Mesenchymal stem cell (in vitro differentiated cells and primary cell): ENCODE measurements at regions not wholly inside any gene's neighbourhood (a gene's known extent, or its start where the extent isn't known, plus 50 kb on each side); places are given as distances from the start of the nearest gene placed in this dataset.

Experiments used
- DNase-seq: peaks from one replicate; pipeline ENCODE4 v3.0.0-alpha.2; 2013
- H2AFZ ChIP-seq: one replicate; pipeline ENCODE4 v1.6.1; 2013; ENCODE audit warnings: low read depth, mild to moderate bottlenecking, control low read depth, inconsistent platforms, low read length, moderate library complexity
- H2AK5ac ChIP-seq: 2 replicates; pipeline ENCODE4 v1.6.1; 2013; ENCODE audit warnings: low read length, moderate library complexity, mild to moderate bottlenecking, inconsistent platforms; ENCODE audit not compliant: severe bottlenecking
- H2BK120ac ChIP-seq: one replicate; pipeline ENCODE4 v1.6.1; 2013; ENCODE audit warnings: low read depth, mild to moderate bottlenecking, inconsistent platforms, low read length, moderate library complexity
- H2BK12ac ChIP-seq, 2 experiments: one replicate each; pipeline ENCODE4 v1.6.1; 2013; ENCODE audit warnings: inconsistent platforms in 2 of 2, low read length in 2 of 2, mild to moderate bottlenecking in 2 of 2, moderate library complexity in 2 of 2, control low read depth in 1 of 2
- H2BK15ac ChIP-seq: one replicate; pipeline ENCODE4 v1.6.1; 2013; ENCODE audit warnings: mild to moderate bottlenecking, low read depth, inconsistent platforms; ENCODE audit not compliant: poor library complexity, severe bottlenecking
- H2BK5ac ChIP-seq: 2 replicates; pipeline ENCODE4 v1.6.1; 2013; ENCODE audit warnings: low read depth, mild to moderate bottlenecking, low read length, control low read depth, inconsistent platforms; ENCODE audit not compliant: poor library complexity, severe bottlenecking
- H3K14ac ChIP-seq, 2 experiments: one replicate each; pipeline ENCODE4 v1.6.1; 2013; ENCODE audit warnings: inconsistent platforms in 2 of 2, low read length in 2 of 2, control low read depth in 1 of 2, mild to moderate bottlenecking in 1 of 2, moderate library complexity in 1 of 2
- H3K18ac ChIP-seq, 2 experiments: one replicate each; pipeline ENCODE4 v1.6.1; 2013; ENCODE audit warnings: inconsistent platforms in 2 of 2, low read length in 2 of 2, control low read depth in 1 of 2, low read depth in 1 of 2, mild to moderate bottlenecking in 1 of 2
- H3K23ac ChIP-seq, 2 experiments: one replicate each; pipeline ENCODE4 v1.6.1; 2013; ENCODE audit warnings: inconsistent platforms in 2 of 2, low read length in 2 of 2, mild to moderate bottlenecking in 2 of 2, moderate library complexity in 2 of 2, control low read depth in 1 of 2
- H3K27ac ChIP-seq: 2 replicates; pipeline ENCODE4 v1.5.1; 2013; ENCODE audit warnings: mild to moderate bottlenecking, moderate library complexity, low read length, control low read depth, inconsistent platforms; ENCODE audit not compliant: poor library complexity, severe bottlenecking
- H3K27me3 ChIP-seq, 2 experiments: 2 replicates each; pipeline versions ENCODE4 v1.6.1 to v1.7.0; 2013; ENCODE audit warnings: low read length in 2 of 2, mild to moderate bottlenecking in 2 of 2, moderate library complexity in 2 of 2, control low read depth in 1 of 2, inconsistent platforms in 1 of 2; ENCODE audit not compliant: control insufficient read depth in 1 of 2, insufficient read depth in 1 of 2
- H3K36me3 ChIP-seq, 2 experiments: 2 replicates each; pipeline versions ENCODE4 v1.6.1 to v1.7.0; 2013; ENCODE audit warnings: low read length in 2 of 2, control low read depth in 1 of 2, inconsistent platforms in 1 of 2, low read depth in 1 of 2, mild to moderate bottlenecking in 1 of 2; ENCODE audit not compliant: insufficient read depth in 2 of 2, control insufficient read depth in 1 of 2
- H3K4ac ChIP-seq, 2 experiments: one replicate each; pipeline ENCODE4 v1.6.1; 2013; ENCODE audit warnings: inconsistent platforms in 2 of 2, low read length in 2 of 2, mild to moderate bottlenecking in 2 of 2, moderate library complexity in 2 of 2, control low read depth in 1 of 2, low read depth in 1 of 2
- H3K4me1 ChIP-seq: 2 replicates; pipeline ENCODE4 v1.6.1; 2013; ENCODE audit warnings: low read depth, low read length, control low read depth; ENCODE audit not compliant: control insufficient read depth, insufficient read depth
- H3K4me2 ChIP-seq: 2 replicates; pipeline ENCODE4 v1.6.1; 2013; ENCODE audit warnings: low read length, mild to moderate bottlenecking, inconsistent platforms; ENCODE audit not compliant: poor library complexity, severe bottlenecking
- H3K4me3 ChIP-seq, 2 experiments: 2 replicates each; pipeline versions ENCODE4 v1.5.1 to v1.7.0; 2013; ENCODE audit warnings: low read length in 2 of 2, mild to moderate bottlenecking in 2 of 2, control low read depth in 1 of 2, low read depth in 1 of 2; ENCODE audit not compliant: insufficient read depth in 1 of 2
- H3K79me1 ChIP-seq: replicated peaks from 2 replicates; pipeline ENCODE4 v1.6.1; 2013; ENCODE audit warnings: mild to moderate bottlenecking, control low read depth, low read length, inconsistent platforms; ENCODE audit not compliant: poor library complexity, severe bottlenecking
- H3K9ac ChIP-seq: 2 replicates; pipeline ENCODE4 v1.7.0; 2013; ENCODE audit warnings: mild to moderate bottlenecking, low read length, moderate library complexity
- H3K9me3 ChIP-seq: 2 replicates; pipeline ENCODE4 v1.7.0; 2013; ENCODE audit warnings: mild to moderate bottlenecking, low read length; ENCODE audit not compliant: control insufficient read depth
- H4K8ac ChIP-seq: one replicate; pipeline ENCODE4 v1.6.1; 2013; ENCODE audit warnings: inconsistent platforms, mild to moderate bottlenecking, low read length, moderate library complexity
- H4K91ac ChIP-seq: one replicate; pipeline ENCODE4 v1.6.1; 2013; ENCODE audit warnings: mild to moderate bottlenecking, low read length, inconsistent platforms
- WGBS: methylation state at CpG from one replicate; pipeline ENCODE4 v1.1.7; 2013; ENCODE audit warnings: mixed read lengths; 5-methylcytosine and 5-hydroxymethylcytosine counted together

GRCh38 chr2:76684756-76685155 is 837.4 kb downstream of the LRRTM4 start:
- Histone ChIP-seq H3K4me3 (no peak overlapping the region), H2BK15ac (no peak overlapping the region), H3K4me1 (no peaks in the 10 kb centered on the region), H3K9me3 (no peaks in the 10 kb centered on the region), H3K9ac (no peak overlapping the region), H3K18ac (no peak overlapping the region), H2AK5ac (no peak overlapping the region), H3K14ac (no peak overlapping the region), H3K4me2 (no peak overlapping the region), H3K27me3 (no peaks in the 10 kb centered on the region), H3K36me3 (no peaks in the 10 kb centered on the region), H3K79me1 (no peaks in the 10 kb centered on the region), H2AFZ (no peak overlapping the region), H3K23ac (no peak overlapping the region), H4K8ac (no peak overlapping the region), H3K27ac (no peak overlapping the region), H2BK5ac (no peak overlapping the region), H2BK12ac (no peak overlapping the region), H2BK120ac (no peak overlapping the region), H4K91ac (no peak overlapping the region), H3K4ac (no peak overlapping the region)
- DNase-seq: no peak
- WGBS: 40% methylated on average over 6 of the region's 6 CpGs

GRCh38 chr2:76679025-76679396 is 843.2 kb downstream of the LRRTM4 start:
- Histone ChIP-seq H2BK15ac (no peak overlapping the region), H3K4me2 (no peak overlapping the region), H2AFZ (no peak overlapping the region), H2AK5ac (no peak overlapping the region), H3K27ac (no peak overlapping the region), H2BK12ac (no peak overlapping the region), H2BK120ac (no peak overlapping the region), H4K8ac (no peak overlapping the region), H3K18ac (no peak overlapping the region), H3K23ac (no peak overlapping the region), H3K79me1 (no peaks in the 10 kb centered on the region), H3K9ac (no peak overlapping the region), H3K27me3 (no peaks in the 10 kb centered on the region), H3K4ac (no peak overlapping the region), H2BK5ac (no peak overlapping the region), H4K91ac (no peak overlapping the region), H3K14ac (no peak overlapping the region), H3K4me1 (no peaks in the 10 kb centered on the region), H3K36me3 (no peaks in the 10 kb centered on the region), H3K9me3 (no peaks in the 10 kb centered on the region), H3K4me3 (no peak overlapping the region)
- 100% methylated on average over 1 of the region's 1 CpG for WGBS
- no peak for DNase-seq

GRCh38 chr2:76678383-76679024 is 843.7 kb downstream of the LRRTM4 start:
- Histone ChIP-seq H3K27me3 (no peaks in the 10 kb centered on the region), H3K4me1 (no peaks in the 10 kb centered on the region), H2BK15ac (no peak overlapping the region), H4K91ac (no peak overlapping the region), H3K9ac (no peak overlapping the region), H3K18ac (no peak overlapping the region), H2AFZ (no peak overlapping the region), H2BK120ac (no peak overlapping the region), H3K9me3 (no peaks in the 10 kb centered on the region), H3K27ac (no peak overlapping the region), H3K23ac (no peak overlapping the region), H3K4ac (no peak overlapping the region), H2BK12ac (no peak overlapping the region), H3K14ac (no peak overlapping the region), H2AK5ac (no peak overlapping the region), H3K36me3 (no peaks in the 10 kb centered on the region), H3K4me3 (no peak overlapping the region), H3K79me1 (no peaks in the 10 kb centered on the region), H3K4me2 (no peak overlapping the region), H2BK5ac (no peak overlapping the region), H4K8ac (no peak overlapping the region)
- no peak for DNase-seq
- 75% methylated on average over 2 of the region's 3 CpGs for WGBS

- Histone ChIP-seq H3K27ac (no peak overlapping the region), H3K4ac (no peak overlapping the region), H3K18ac (no peak overlapping the region), H3K23ac (no peak overlapping the region), H2BK120ac (no peak overlapping the region), H4K91ac (no peak overlapping the region), H2BK12ac (no peak overlapping the region), H3K79me1 (no peaks in the 10 kb centered on the region), H4K8ac (no peak overlapping the region), H3K27me3 (no peaks in the 10 kb centered on the region), H3K9ac (no peak overlapping the region), H3K4me3 (no peak overlapping the region), H3K4me2 (no peak overlapping the region), H3K36me3 (no peaks in the 10 kb centered on the region), H2BK5ac (no peak overlapping the region), H2AFZ (no peak overlapping the region), H3K4me1 (no peaks in the 10 kb centered on the region), H3K9me3 (no peaks in the 10 kb centered on the region), H3K14ac (no peak overlapping the region), H2BK15ac (no peak overlapping the region), H2AK5ac (no peak overlapping the region)
- DNase-seq: no peak
These were observed 847.0 kb downstream of the LRRTM4 start for GRCh38 chr2:76675212-76675611.
